ENCODE measurements at regions not wholly inside any gene's neighbourhood (a gene's known extent, or its start where the extent isn't known, plus 50 kb on each side); places are given as distances from the start of the nearest gene placed in this dataset.

DNA sequence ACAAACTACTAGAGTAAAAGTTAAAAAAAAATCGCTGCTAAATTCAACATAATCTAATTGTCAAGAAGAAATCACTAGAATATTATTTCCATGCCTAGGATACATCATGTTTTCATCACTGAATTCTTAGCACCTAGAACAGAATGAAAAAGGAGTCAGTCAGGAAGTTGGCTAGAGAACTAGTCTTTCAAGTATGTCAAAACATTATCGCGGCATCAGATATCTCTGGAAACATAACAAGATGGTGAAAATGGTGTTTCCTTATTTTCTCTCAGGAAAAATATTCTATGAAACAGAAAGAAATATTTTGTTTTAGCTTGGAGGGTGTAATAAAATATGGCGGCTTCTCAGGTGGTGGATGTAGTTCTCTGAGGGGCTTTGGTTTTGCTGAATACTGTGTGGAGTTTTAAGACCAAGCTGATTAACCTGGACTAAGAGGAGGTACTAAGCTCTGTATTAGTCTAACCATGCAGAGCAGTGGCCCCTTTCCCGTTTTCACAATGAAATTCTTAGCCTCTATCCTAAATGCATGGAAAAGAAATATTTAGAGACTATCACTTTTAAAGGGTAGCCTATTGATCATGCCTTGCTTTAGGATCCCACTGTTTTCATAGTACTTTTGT is 205.6 kb downstream of the MDFIC start:
- DNase-seq (ENCODE audit: low spot score), result no peak

DNA sequence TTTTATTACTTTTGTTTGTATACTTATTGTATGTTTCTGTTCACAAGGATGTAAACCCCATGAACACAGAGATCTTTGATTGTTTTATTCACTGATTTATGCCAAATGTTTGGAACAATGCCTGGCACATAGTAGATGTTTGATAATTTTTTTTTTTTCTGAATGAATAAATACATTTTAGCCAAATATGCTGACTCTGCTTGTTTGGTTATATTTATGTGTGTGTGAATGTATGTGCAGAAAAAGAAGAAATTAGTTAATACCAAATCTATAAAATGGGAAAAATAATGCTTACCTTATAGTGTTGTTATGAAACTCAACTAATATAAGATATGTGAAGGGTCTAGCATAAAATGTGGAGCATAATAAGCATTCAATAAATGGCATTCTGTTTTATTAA is 203.9 kb downstream of the MDFIC start:
- no peak for DNase-seq (ENCODE audit: low spot score)

DNA sequence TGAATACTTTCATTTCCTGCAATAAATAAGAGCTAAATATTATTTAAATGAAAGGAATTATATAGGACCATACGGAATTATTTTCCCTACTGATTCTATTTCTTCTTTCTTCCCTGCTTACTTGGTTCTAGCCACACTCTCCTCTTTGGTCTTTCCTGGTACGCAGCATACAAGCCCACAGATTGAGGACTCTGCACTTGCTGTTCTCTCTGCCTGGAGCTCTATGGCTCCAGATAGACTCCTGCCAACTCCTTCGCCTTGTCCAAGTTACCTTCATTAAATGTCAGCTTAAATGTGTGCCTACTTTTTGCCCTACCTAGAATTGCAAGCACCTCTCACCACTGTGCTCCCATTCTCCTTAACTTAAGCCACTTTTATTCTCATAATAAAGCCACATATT is 203.4 kb downstream of the MDFIC start:
- no peak for DNase-seq (ENCODE audit: low spot score)

DNA sequence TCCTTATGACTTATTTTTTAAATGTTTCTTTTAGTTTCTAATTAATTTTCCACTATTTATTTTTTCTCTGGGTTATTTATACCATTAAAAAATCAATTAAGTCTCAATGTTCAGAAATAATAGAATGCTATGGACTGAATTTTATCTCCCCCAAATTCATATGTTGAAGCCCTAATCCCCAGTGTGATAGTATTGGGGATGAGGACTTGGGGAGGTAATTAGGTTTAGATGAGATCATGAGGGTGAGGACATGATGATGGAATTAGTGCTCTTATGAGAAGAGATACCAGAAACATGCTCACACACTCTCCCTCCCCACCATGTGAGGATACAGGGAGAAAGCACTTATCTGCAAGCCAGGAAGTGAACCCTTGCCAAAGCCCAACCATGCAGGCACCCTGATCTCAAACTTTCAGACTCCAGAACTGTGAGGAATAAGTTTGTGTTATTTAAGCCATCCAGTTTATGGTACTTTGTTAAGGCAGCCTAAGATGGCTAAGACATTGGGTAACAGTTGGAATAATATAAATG is 202.6 kb downstream of the MDFIC start:
- no peak for DNase-seq (ENCODE audit: low spot score)

DNA sequence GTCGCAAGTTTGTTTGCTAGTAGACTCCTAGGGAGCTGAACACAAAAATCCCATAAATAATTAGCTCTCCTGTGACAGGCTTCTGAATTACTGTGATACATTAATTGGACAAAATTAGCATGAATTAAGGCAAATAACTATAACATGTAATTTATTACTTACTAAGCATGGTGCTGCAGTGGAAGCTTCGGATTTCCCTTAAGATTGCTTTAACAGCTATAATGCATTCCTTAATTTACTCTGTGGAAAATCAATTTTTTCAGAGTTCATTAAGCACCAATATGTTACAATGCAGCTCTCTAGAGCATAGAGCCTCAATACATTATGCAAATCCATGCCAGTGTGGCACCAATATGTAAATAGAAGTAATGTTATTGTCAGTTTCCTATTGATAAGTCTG is 201.5 kb downstream of the MDFIC start:
- DNase-seq (ENCODE audit: low spot score), result no peak

DNA sequence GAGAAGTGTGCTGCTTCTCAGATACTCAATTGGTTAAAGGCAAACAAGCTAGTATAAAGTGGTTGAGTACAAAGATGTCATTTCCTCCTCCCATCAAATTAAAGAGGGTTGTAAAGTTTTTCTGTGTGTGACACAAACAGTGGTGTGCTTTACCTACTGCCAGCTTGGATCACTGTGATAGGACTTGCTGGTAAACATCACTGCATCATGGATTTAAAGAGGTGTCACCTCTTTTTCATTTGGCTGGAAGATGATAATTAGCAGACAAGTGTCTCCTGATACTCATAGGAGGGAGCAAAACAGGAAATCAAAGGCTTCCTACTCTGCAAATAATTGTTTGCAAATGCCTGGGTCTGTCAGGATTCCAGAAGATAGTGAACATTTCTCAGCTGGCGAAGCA is 200.5 kb downstream of the MDFIC start:
- no peak for DNase-seq (ENCODE audit: low spot score)

DNA sequence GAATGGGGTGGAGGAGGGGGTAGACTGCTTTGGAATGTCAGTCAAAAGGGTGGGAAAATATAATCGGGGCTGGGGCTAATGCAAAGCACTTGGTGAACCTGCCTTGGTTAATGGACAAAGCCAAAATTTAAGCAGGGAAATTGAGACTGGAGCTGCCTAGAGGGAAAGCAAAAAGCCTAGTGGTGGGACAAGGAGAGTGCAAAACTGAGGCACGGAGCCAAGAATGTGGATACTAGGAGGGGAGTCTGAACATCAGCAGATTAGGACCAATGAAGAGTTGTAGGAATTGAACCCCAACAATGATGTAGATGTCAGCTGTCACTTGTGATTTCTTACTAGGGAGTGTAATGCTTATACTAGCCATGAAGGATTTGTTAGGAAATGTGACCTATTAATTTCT is 195.9 kb downstream of the MDFIC start:
- no peak for DNase-seq (ENCODE audit: low spot score)

DNA sequence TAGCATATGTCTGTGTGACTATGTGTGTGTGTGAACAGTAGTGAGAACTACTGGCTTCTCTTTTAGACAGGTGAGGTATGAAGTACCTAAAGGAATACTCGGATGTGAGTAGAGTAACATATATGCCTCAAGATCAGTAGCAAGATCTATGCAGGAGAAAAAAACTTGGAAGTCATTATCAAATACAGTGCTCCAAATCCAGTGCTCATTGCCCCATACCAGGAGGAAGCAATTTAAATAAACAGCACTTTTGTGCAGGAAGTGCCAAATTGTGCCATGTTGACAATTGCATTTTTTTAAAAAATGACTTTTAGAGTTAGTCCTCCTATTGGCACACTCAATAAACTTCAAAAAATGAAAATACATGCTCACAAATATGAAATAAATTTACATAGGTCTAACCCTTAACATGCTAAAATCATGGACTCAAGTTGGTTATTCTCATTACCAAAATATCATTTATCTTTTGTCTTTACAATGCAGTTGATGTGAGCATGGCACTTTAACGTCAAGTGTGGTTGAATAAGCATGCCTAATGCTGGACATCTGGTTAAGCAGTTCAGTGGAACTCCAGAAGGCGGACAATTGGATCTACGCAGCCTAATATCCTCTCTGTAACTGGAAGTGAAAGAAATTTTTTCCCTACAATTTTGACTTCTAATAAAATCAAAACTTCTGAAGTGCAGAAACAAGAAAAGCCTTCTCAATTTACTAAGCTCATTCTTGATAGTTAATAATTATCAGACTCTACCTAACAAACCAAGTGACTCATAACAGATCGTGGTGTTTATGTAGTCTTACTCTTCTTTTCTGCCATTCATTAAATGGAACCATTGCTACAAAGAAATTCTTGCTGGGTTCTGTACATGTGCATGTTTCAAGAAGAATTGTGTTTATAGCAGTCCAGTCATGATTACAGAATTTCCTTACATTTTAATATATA is 195.2 kb downstream of the MDFIC start:
- DNase-seq (ENCODE audit: low spot score), result no peak

DNA sequence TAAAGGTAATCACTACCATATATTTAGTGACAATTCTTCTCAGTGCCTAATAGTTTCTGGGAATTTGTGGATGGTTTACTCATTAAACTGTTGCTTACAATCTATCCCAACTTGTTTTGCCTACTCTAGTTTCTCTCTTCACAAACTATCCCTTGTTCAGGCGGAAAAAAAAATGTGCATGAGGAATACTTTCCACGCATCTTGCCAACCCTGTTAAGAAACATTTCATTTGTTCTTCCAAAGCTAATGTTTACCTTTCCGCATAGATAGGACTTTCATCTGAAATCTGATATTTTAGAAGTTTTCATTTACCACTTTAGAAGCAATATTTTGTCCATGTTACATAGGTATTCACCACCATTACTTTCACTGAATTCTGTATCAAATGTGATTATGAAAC is 191.9 kb downstream of the MDFIC start:
- peak; percentile 52 for DNase-seq (ENCODE audit: low spot score)

DNA sequence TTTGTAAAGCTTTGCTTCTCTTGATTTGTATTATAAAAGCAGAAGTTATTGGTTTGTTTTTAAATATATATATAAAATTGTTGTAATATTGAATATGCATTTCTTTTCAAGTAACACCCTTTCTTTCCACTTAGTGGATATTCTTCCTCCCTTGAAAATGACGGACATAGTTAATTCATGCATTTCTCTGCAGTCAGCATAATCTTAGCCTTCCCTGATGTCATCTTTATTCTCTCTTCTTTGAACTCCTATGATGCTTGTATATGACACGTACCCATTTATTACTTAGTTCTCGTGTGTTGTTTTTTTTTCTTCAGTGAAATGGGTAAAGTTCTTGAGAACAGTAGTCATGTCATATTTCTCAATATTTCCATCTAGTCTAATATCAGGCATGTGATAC is 191.2 kb downstream of the MDFIC start:
- DNase-seq (ENCODE audit: low spot score), result no peak

DNA sequence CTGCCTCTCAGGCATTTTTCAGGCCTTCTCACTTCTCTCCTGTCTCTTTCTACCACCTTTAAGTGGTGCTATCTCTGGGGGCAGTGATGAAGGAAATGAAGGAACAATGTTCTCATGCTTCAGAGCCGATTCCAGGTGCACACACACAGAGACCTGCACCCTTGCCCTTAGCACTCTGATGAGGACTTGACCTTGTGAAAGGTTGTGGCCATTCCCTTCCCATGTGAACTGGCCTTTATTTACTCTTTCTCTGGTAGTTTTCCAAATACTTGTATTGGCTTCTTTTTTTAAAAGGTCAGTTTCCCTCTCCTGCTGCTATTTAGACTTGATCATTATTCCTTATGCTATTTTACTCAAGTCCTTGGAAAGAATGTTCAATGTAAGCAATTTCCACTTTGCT is 188.6 kb downstream of the MDFIC start:
- DNase-seq (ENCODE audit: low spot score), result no peak

DNA sequence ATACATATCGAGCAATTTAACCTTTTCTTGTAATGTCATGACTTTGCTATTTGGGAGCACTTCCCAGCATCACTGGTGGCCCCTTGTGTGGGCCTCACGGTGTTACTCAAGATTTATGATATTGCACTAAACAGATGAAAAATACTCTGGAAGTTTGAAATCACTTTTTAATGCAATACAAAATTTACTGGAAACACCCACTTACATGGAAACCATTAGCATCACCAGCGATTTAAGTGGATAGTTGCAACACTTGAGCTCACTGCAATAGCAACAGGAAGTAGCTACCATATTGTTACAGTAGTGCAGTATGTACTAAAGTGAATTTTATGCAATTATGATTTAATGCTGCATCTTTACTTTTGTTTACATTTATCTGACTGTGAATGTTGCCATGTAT is 184.4 kb downstream of the MDFIC start:
- no peak for DNase-seq (ENCODE audit: low spot score)

DNA sequence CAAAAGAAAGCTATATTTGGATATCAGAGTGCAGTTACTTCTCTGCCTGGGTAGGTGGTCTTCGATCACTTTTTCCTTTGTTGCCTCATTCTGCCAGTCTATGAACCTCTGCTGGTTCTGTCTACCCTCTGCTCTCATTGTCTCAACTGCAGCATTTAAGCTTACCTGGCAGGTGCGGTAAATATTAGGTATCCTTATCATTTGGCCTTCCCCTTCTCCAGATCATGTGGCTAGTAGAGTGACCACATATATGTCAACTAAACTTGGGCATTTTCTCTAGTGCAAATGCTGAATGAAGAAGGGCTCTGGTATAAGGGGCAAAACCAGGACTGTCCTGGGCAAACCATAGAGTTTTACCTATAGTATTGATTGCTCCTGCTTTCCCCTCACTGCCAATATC is 180.8 kb downstream of the MDFIC start:
- no peak for DNase-seq (ENCODE audit: low spot score)

DNA sequence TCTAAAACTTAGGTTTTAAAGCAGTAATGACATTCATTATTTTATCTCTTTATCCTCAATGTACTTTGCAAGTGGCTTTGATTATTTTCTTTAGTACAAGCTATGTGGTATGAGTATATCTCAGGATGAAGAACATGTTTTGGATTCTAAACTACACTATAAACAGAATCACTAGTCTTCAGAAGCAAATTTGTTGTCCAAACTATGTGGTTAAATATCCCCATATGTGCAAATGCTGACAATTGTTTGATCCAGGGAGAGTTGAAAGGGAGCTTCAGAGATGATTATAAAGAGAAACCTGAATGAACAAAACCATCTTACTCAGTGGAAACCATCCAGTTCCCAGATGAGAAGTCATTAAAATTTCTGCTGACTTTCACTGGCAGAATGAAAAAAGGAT is 179.3 kb downstream of the MDFIC start:
- DNase-seq (ENCODE audit: low spot score), result no peak

DNA sequence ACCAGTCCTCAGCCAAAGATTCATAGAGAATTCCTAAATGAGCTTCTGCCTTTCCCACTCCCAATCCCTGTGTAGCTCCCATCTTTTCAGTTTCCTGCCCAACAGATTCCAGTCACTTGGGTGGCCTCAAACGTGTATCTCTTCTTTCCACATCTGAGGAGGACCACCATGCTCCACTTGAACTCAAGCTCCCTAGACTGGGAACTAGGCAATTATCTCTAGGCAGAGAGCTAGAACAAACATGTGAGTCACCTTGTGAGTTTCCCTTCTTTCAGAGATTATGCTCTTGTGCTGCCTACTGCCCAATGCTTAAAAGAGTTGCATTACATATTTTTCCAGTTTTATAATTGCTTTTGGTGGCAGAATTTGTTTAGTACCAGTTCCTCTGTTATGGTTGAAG is 178.0 kb downstream of the MDFIC start:
- no peak for DNase-seq (ENCODE audit: low spot score)

DNA sequence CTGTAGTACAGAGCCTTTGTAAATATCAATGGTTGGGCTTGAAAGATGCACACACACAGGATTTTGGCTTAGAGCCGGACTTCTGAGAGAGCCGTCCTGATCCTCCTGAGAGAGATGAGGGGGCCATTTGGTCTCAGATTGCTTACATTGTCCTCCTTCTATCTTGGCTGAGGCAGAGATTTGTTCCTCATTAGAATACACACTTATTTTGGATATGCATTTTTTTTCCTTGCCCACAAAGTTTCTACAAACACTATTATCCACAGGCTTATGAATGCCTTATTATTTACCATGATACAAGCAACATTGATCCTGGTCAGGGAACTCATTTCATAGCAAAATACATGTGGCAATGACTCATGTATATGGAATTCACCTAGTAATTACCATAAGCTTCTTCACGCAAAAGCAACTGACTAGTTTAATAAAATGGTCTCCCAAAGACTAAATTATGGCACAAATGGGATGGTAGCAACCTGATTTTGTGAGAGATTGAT is 175.3 kb downstream of the MDFIC start:
- DNase-seq (ENCODE audit: low spot score), result peak; percentile 93

DNA sequence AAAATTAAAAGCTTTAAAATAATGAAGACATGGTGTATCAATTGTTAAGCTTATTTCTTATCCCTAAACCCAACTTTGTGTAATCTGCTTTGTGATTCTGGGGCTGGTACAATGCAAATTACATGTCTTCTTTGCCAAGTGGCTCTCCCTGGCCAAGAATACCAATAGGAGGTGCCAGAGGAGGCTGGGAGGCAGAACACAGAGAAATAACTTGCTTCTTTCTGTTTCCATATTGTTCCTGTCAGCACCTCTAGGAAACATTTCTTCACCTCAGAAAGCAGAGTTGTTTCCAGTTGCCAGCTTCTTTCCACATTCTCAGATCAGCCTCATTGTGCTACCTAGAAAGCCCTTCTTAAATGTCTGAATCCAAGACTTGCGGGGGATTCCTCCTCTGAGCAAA is 174.4 kb downstream of the MDFIC start:
- no peak for DNase-seq (ENCODE audit: low spot score)

DNA sequence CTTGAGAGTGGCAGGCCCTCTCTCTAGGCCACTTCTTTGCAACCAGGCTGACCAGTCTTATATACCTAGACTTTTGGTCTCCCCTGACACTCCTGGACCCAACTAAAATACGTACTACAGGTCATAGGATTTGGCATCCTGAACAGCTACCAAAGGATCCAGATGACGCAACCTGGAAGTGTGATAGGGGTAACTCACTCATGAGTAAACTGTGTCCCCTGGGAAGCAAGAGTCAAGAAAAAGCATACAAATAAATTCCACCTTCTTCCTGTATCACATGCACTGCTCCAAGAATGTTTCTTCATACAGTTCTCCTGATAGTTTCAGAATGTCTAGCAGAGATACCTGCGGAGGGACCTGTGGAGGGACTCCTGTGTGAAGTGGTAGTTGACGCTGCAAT is 172.3 kb downstream of the MDFIC start:
- DNase-seq (ENCODE audit: low spot score), result no peak

DNA sequence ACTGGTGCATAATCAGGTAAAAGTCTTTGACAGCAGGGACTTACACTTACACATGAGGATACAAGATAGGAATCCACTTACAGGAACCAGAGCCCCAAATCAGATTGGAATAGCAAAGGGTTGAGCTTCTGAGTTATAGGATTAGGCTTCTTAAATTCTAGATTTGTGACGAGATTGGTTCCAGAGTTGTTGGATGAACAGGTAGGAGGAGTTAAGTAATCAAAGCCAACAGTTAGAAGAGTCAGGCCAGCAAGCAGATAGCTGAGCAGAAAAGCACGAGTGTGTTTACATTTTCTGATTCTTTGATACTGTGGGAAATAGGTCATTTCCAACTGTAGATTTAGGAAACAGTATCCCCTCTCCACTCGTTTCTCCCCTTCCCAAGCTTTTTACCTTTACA is 167.0 kb downstream of the MDFIC start:
- DNase-seq (ENCODE audit: low spot score), result no peak

DNA sequence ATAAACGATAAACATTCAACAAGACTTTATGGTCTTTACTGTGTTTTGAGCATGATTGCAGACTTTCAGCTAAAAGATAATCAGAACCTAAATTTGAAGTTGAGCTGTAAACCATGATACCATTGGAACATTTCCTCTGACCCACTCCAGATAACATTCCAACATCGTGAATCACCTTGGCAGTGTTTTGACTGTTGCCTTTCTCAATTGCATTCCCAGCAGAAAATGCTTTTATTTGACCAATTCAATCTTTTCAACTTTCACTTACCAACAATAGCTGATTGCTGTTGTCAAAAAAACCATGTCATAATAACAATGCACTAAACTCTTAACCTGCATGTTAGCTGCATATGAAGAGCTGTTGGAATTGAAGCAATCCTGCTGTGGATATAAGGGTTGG is 165.5 kb downstream of the MDFIC start:
- peak; percentile 75 for DNase-seq (ENCODE audit: low spot score)

DNA sequence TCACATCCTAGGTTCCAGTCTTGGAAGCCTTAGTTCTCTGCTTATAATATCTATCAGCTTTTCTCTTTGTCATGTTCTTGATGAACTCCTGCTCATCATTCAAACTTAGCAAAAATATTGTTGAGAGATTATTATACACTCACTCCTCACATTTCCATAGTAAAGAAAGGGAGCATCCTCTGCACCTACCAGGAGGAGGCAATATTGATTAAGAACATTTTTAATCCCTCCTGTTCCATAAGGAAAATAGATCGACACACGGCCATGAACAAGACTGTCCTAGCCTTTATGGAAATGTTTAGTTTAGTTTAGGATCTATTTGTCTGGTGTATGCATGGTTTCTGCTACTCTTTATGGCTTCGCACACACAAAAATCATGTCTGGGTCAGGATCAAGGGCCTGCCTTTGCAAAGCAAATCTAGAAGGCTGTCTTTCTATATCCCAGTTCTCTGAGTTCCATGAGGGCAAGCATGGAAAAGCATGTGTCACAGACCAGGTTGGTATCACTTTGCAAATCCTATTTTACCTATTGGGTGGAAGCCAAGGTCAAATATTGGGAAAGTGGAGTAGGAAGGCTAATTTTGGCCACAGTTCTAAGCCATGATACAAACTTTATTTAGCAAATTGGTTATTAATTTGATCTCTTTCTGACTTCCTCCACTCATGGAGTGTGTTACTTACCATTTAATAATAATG is 164.4 kb downstream of the MDFIC start:
- no peak for DNase-seq (ENCODE audit: low spot score)

DNA sequence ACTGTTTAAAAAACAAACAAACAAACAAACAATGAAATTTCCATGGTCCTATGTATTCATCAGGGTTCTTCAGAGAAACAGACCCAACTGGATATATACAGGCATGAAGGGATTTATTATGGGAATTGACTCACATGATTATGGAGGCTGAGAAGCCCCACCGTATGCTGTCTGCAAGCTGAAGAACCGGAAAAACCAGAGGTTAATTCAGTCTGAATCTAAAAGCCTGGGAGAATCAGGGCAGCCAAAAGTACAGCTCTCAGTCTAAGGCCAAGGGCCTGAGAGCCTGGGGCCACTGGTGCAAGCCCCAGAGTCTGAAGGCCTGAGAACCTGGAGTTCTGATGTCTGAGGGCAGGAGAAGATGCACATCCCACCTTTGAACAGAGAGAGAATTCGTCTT is 163.5 kb downstream of the MDFIC start:
- DNase-seq (ENCODE audit: low spot score), result no peak

DNA sequence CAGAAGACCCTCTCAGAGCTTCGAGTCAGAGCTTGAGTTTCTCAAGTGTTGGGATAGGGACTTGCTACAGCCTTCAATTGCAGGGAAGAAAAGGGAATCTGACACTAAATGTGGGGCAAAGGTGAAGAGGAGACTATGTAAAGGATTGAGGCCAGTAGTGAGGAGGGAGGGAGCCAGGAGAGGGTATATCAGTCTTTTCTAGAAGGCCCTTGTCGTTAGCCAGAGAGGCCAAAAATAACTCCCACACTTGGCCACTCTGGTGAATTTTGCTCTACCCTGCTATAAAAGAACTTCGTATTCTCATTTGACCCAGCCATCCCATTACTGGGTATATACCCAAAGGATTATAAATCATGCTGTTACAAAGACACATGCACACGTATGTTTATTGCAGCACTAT is 162.0 kb downstream of the MDFIC start:
- no peak for DNase-seq (ENCODE audit: low spot score)

Data from COLO829 (cell line).